Left lung (tissue), 4 donors: ENCODE measurements at regions not wholly inside any gene's neighbourhood (a gene's known extent, or its start where the extent isn't known, plus 50 kb on each side); places are given as distances from the start of the nearest gene placed in this dataset.

Experiments
- ATAC-seq: fragments of 200-7000 bp; cut with Tn5 transposase; one replicate; pipeline ENCODE4 v1.9.1; 2020; ENCODE audit warnings: moderate library complexity
- DNase-seq, 4 donors: peaks; one replicate each; pipeline ENCODE4 v3.0.0-alpha.2; 2013 to 2020
- H3K27ac ChIP-seq, 2 donors: fragments of 200-600 bp; sonication (generic) in 1 of 2; one replicate each; pipeline versions ENCODE4 v1.5.0 to v1.8.0; 2020 to 2021
- H3K27me3 ChIP-seq, 2 donors: fragments of 200-600 bp; sonication (generic) in 1 of 2; one replicate each; pipeline versions ENCODE4 v1.5.0 to v1.8.0; 2020 to 2021
- H3K36me3 ChIP-seq, 2 donors: fragments of 200-600 bp; sonication (generic) in 1 of 2; one replicate each; pipeline versions ENCODE4 v1.5.0 to v1.8.0; 2020 to 2021
- H3K4me1 ChIP-seq, 2 donors: fragments of 200-600 bp; one replicate each; pipeline ENCODE4 v1.8.0; 2021
- H3K4me3 ChIP-seq, 2 donors: fragments of 200-600 bp; sonication (generic) in 1 of 2; one replicate each; pipeline versions ENCODE4 v1.5.0 to v1.8.0; 2020 to 2021; ENCODE audit warnings: mild to moderate bottlenecking in 1 of 2
- H3K9me3 ChIP-seq, 2 donors: fragments of 200-600 bp; sonication (generic) in 1 of 2; one replicate each; pipeline versions ENCODE4 v1.5.0 to v1.8.0; 2020 to 2021
- intact Hi-C, 2 donors: fragments of 100-400 bp; cut with DNase I; formaldehyde crosslinking; loops; one replicate each; pipeline versions ENCODE4 v1.11.2 to v1.14.2; 2022
- TF ChIP-seq, protein P1 (sequence below), 2 donors: fragments of 200-600 bp; sonication (generic) in 1 of 2; IDR thresholded peaks; one replicate each; pipeline versions ENCODE4 v1.5.0 to v1.8.0; 2021; ENCODE audit warnings: antibody characterized with exemption in 2 of 2
- donor health status: DM: no; HTN: yes; CAD: no.
- donor health status: DM: no; HTN: no; CAD: no.

DNA sequence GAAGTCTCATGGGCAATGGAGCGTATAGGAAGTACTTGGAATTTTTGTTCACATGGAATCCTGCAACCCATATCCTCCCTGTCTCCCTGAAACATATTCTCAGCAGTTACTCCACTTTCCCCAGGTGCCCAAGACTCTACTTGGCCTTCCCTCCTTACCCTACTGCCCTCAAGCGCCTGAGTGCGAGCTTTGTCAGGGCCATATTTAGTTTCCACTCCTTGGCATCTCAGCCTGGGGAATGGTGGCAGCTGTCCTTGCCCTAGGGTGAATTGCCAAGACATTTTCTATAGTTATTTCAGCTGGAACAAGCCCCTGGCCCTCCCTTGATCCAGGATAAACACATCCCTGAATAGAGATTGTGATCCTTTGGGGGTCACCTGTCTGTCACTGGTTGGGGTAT is 569.3 kb upstream of the LRFN5 start:
- intact Hi-C loops: no loop called here
- TF ChIP-seq, protein P1, sequence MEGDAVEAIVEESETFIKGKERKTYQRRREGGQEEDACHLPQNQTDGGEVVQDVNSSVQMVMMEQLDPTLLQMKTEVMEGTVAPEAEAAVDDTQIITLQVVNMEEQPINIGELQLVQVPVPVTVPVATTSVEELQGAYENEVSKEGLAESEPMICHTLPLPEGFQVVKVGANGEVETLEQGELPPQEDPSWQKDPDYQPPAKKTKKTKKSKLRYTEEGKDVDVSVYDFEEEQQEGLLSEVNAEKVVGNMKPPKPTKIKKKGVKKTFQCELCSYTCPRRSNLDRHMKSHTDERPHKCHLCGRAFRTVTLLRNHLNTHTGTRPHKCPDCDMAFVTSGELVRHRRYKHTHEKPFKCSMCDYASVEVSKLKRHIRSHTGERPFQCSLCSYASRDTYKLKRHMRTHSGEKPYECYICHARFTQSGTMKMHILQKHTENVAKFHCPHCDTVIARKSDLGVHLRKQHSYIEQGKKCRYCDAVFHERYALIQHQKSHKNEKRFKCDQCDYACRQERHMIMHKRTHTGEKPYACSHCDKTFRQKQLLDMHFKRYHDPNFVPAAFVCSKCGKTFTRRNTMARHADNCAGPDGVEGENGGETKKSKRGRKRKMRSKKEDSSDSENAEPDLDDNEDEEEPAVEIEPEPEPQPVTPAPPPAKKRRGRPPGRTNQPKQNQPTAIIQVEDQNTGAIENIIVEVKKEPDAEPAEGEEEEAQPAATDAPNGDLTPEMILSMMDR (IDR thresholded peaks at IDR 0.05): no peak

DNA sequence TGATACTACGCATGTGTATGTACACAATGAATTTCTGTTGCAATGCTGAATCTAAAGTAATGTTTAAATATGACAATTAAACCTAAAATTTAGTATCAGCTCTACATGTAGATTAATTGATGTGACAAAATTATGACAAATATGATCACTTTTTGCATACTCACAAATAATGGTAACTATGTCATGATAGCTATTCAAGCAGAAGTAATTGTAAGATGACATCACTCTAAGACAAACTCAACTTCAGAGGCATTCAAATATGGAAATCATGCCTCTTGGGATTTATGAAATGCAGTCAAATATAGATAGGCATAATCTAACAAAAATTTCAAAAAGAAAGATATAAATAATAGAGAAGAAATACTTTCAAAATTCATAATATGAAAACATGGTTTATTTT is 571.7 kb upstream of the LRFN5 start:
- DNase-seq (no peak), ATAC-seq (no peak)
- H3K4me1 ChIP-seq: no peaks in the 10 kb centered on the region
- H3K36me3 ChIP-seq: no peaks in the 10 kb centered on the region
- no peaks in the 10 kb centered on the region for H3K9me3 ChIP-seq
- H3K27ac ChIP-seq: no peak overlapping the region
- H3K4me3 ChIP-seq: no peak overlapping the region
- TF ChIP-seq, protein P1 (IDR thresholded peaks at IDR 0.05): no peak
- no peaks in the 10 kb centered on the region for H3K27me3 ChIP-seq
- intact Hi-C loops: no loop called here

More for the DNA sequence above, 569.3 kb upstream of the LRFN5 start:
- Histone ChIP-seq H3K4me1 (no peaks in the 10 kb centered on the region), H3K4me3 (no peak overlapping the region), H3K9me3 (no peaks in the 10 kb centered on the region), H3K27ac (no peak overlapping the region), H3K27me3 (no peaks in the 10 kb centered on the region), H3K36me3 (no peaks in the 10 kb centered on the region)
- ATAC-seq (no peak), DNase-seq (no peak)

DNA sequence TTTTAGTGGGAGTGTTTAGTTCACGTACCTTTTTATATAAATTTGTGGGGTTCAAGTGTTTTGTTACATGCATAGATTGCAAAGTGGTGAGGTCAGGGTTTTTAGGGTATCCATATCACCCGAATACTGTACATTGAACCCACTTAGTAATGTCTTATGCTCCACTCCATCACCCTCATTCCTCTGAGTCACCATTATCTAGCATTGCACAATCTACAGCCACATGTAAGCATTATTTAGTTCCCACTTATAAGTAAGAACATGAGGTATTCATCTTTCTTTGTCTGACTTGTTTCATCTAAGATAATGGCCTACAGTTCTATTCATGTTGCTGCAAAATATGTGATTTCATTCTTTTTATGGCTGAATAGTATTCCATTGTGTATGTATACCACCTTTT is 583.7 kb upstream of the LRFN5 start:
- intact Hi-C loops: no loop called here
- Histone ChIP-seq H3K4me1 (no peaks in the 10 kb centered on the region), H3K4me3 (no peak overlapping the region), H3K36me3 (no peaks in the 10 kb centered on the region), H3K9me3 (peaks cover 0 to 3% of the 10 kb centered on the region in 2 donors), H3K27ac (no peak overlapping the region), H3K27me3 (no peaks in the 10 kb centered on the region)
- ATAC-seq: no peak
- DNase-seq: no peak
- TF ChIP-seq, protein P1 (IDR thresholded peaks at IDR 0.05): no peak

DNA sequence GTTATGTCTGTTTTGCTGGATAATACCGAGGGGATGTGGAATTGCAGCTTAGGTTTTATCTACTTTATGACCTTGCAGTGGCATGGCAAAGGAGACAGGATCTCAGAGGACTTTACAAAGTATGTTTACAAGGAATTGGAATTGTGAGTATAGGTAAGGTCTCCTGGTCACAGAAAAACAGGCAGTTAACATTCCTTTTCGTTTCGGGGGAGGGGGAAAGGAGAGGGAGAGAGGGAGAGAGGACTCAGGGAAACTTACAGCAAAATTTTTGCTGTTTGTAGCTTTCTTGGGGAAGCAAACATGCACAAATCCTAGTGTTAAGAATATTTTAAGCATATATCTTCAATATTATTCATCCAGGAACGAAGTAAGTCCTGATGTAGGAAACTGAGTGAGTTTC is 590.5 kb upstream of the LRFN5 start:
- H3K27me3 ChIP-seq: no peaks in the 10 kb centered on the region
- intact Hi-C loops: no loop called here
- H3K27ac ChIP-seq: no peak overlapping the region
- H3K9me3 ChIP-seq: no peaks in the 10 kb centered on the region
- no peaks in the 10 kb centered on the region for H3K4me1 ChIP-seq
- no peak overlapping the region for H3K4me3 ChIP-seq
- TF ChIP-seq, protein P1 (IDR thresholded peaks at IDR 0.05): no peak
- no peak for DNase-seq
- no peak for ATAC-seq
- H3K36me3 ChIP-seq: no peaks in the 10 kb centered on the region

DNA sequence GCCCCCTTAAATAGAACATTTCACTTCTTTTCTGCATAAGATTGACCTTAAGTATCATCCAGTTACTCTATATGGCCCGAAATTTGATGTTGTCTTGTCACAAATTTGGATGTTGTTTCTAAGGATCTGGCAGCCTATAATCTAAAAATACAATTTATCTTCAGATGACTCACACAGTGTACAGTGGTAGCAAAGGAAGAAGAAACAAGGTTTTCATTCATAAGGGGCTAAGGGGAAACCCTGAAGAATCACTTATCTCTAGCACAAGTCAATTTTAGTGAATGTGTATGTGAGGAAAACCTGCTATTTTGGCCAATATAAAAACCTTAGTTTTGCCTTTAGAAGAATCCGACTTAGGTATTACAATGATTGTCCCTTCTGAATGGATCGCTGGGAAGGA is 606.3 kb upstream of the LRFN5 start:
- H3K4me3 ChIP-seq: no peak overlapping the region
- intact Hi-C loops: no loop called here
- H3K27ac ChIP-seq: no peak overlapping the region
- H3K27me3 ChIP-seq: no peaks in the 10 kb centered on the region
- TF ChIP-seq, protein P1 (IDR thresholded peaks at IDR 0.05): no peak
- no peaks in the 10 kb centered on the region for H3K4me1 ChIP-seq
- H3K9me3 ChIP-seq: no peaks in the 10 kb centered on the region
- H3K36me3 ChIP-seq: no peaks in the 10 kb centered on the region
- no peak for ATAC-seq
- DNase-seq: no peak
